GM12891 (cell line): ENCODE measurements at regions not wholly inside any gene's neighbourhood (a gene's known extent, or its start where the extent isn't known, plus 50 kb on each side); places are given as distances from the start of the nearest gene placed in this dataset.

Experiments
- DNase-seq: peaks from one replicate; pipeline ENCODE4 v3.0.0; 2011; ENCODE audit warnings: low spot score; ENCODE audit not compliant: insufficient read length
- FAIRE-seq: peaks from 2 replicates; lab custom pipeline; 2011; peaks lifted over from hg19 to GRCh38; lab: Jason Lieb, UNC
- PAX5 ChIP-seq: IDR thresholded peaks from 2 replicates; pipeline ENCODE4 v1.6.1; 2011; ENCODE audit warnings: low read length, moderate library complexity, mild to moderate bottlenecking; ENCODE audit not compliant: insufficient read depth, severe bottlenecking
- POLR2A ChIP-seq: IDR thresholded peaks from 2 replicates; pipeline ENCODE4 v1.6.1; 2011; ENCODE audit warnings: low read depth, low read length, control low read depth
- POLR2AphosphoS5 ChIP-seq: IDR thresholded peaks from 2 replicates; pipeline ENCODE4 v1.6.1; 2011; ENCODE audit warnings: low read depth, low read length, control low read depth
- POU2F2 ChIP-seq: IDR thresholded peaks from 2 replicates; pipeline ENCODE4 v1.6.1; 2011; ENCODE audit warnings: low read depth, mild to moderate bottlenecking, control low read depth, low read length, moderate library complexity
- SPI1 ChIP-seq: IDR thresholded peaks from 2 replicates; pipeline ENCODE4 v1.6.1; 2011; ENCODE audit warnings: low read depth, low read length, control low read depth
- TAF1 ChIP-seq: IDR thresholded peaks from 2 replicates; pipeline ENCODE4 v1.6.1; 2011; ENCODE audit warnings: low read depth, low read length, control low read depth

DNA sequence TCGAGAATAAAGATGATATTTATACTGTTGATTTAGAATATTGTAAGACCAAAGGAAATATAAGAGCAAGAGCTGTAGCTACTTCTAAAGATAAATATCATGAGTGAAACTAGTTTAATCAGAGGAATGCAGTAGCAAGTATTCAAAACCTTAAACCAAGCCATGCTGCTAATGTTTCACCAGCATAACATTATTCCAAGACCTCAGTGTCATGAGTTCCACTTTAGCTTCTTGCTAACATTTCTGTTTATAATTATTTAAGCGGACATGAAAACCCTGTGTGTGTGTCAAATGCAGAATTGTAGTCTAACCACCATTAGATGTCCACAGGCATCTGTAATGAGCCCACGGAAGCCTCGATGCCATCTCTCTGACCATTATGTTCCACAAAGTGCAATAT is 752.6 kb upstream of the MARCKS start:
- DNase-seq (no peak), FAIRE-seq (no peak)
- TF ChIP-seq POU2F2 (no peak), TAF1 (no peak)

DNA sequence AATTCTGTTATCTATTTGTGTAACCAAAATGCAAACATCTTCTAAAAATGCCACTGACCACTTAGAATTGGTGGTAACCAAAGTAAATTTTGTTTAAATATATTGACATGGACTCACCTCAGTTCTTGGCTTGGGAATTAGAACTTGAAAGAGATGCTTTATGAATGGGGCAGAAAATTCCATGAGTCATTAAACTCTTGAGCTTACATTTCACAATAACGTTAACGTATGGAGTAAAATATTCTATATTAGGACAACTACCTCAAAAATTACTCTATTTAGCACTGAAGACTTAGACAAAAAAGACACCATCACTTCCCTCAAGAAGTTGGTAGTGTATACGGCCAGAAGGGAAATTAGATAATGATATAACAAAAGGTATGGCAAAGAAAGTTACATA is 752.2 kb upstream of the MARCKS start:
- TF ChIP-seq POLR2AphosphoS5 (no peak), POLR2A (no peak), TAF1 (no peak), POU2F2 (no peak), SPI1 (no peak), PAX5 (no peak)
- DNase-seq, result no peak
- FAIRE-seq, result no peak

DNA sequence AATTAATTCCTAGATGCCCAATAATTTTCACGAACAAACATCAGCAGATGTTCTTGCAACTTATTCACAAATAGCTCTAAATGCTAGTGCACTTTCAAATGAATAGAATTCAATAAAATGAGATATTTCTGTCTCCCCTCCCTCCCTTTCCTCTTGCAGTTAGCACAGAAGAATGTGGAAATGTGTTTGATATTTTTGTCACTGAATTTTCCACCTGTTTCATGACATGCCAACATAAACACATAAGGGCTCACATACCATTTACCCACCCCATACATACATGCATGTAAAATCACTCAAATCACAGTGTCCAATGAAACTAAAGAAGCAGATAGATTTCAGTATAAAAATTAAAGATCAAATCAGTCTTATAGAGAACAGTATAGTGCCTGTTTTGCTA is 746.9 kb upstream of the MARCKS start:
- no peak for TF ChIP-seq POLR2A
- TF ChIP-seq POLR2AphosphoS5, result no peak
- FAIRE-seq, result no peak
- no peak for DNase-seq

DNA sequence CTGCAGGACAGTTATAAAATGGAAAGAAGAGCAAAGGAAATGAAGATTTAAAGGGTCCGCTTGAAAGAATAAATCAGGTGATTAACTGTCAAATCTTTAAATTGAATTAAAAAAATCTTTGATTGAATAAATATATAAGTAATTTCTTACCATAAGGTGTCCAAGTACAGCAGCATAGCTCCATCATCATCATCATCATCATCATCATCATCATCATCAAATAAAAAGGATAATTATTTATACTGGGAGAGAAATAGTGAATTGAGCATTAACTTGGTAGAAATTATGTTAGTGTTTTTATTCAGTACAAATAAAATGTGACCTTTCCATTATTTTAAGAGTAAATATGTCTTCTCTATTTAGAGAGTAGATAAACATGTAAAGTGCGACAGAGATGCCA is 745.6 kb upstream of the MARCKS start:
- FAIRE-seq, result no peak
- DNase-seq, result no peak
- TF ChIP-seq PAX5 (no peak), SPI1 (no peak), TAF1 (no peak), POLR2A (no peak), POU2F2 (no peak), POLR2AphosphoS5 (no peak)

GRCh38 chr6:113112086-113112485 is 745.1 kb upstream of the MARCKS start:
- TF ChIP-seq POU2F2 (no peak), POLR2A (no peak), TAF1 (no peak), SPI1 (no peak), POLR2AphosphoS5 (no peak), PAX5 (no peak)
- FAIRE-seq, result no peak
- no peak for DNase-seq

- FAIRE-seq (no peak), DNase-seq (no peak)
- TF ChIP-seq PAX5, result no peak
- no peak for TF ChIP-seq TAF1
- TF ChIP-seq POLR2A, result no peak
- TF ChIP-seq SPI1, result no peak
- no peak for TF ChIP-seq POU2F2
- TF ChIP-seq POLR2AphosphoS5, result no peak
Observed at GRCh38 chr6:113115196-113115595, 741.9 kb upstream of the MARCKS start.

GRCh38 chr6:113120224-113120581 is 736.9 kb upstream of the MARCKS start:
- DNase-seq, result no peak
- TF ChIP-seq TAF1 (no peak), POLR2AphosphoS5 (no peak), POLR2A (no peak), PAX5 (no peak), SPI1 (no peak), POU2F2 (no peak)
- FAIRE-seq, result no peak

DNA sequence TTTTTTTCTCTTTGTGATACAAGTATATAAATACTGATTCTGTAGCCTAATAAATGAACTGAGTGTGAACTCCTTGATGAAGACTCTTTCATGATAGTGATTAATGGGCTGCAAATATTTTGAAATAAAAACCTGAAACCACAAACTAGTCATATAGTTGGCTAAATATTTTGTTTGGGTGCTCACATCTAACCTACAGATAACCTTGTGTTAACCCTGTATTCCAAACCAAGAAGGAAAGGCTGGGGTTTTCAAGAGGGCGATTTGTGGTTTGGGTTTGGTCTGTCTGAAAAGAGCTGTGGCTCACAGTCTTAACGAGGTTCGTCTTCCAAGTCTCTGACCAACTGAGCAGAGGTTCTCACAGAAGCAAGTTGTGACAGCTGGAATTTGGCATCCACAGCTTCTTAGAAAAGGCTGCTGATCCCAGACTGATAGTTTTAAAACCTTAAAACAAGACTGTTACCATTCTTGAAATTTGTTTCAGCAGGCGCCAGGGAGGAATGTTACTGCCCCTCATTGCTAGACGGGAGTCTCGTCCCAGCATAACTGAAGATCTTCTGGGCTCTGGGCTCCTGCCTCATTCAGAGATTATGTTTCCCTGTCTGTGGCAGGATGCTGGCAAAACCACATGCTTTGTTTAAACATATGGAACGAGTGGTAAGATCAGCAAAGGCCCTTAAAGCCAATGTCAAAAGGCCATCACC is 736.4 kb upstream of the MARCKS start:
- TF ChIP-seq TAF1 (no peak), SPI1 (no peak), PAX5 (no peak), POLR2A (no peak), POLR2AphosphoS5 (no peak), POU2F2 (no peak)
- DNase-seq (no peak), FAIRE-seq (no peak)

GRCh38 chr6:113121571-113121970 is 735.6 kb upstream of the MARCKS start:
- DNase-seq (no peak), FAIRE-seq (no peak)
- TF ChIP-seq TAF1 (no peak), POU2F2 (no peak), SPI1 (no peak), POLR2AphosphoS5 (no peak), POLR2A (no peak)

- TF ChIP-seq PAX5 (no peak), POU2F2 (no peak), SPI1 (no peak), POLR2A (no peak), TAF1 (no peak), POLR2AphosphoS5 (no peak)
- DNase-seq (no peak), FAIRE-seq (no peak)
Observed at GRCh38 chr6:113122060-113122459, 735.1 kb upstream of the MARCKS start.

DNA sequence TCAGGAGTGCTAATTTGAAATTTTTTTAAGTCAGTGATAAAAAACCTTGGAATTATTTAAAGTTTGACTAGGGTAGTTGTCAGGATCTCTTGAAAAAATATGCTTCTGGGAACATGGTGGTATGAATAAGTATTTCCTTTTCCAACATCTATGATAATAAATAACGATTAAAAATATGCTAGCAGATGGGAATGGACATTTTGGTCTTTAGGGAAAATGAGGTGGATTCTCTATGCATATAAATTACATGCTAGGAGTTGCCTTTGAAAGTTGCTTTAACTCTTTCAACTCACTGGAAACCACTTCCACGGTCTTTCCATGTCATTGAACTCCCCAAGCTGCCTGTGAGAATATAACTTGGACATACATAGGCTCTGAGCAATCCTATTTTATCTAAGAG is 731.5 kb upstream of the MARCKS start:
- TF ChIP-seq POU2F2 (no peak), SPI1 (no peak), TAF1 (no peak), PAX5 (no peak)
- DNase-seq (no peak), FAIRE-seq (no peak)
